Ecto neural progenitor cell (in vitro differentiated cells): ENCODE measurements at regions not wholly inside any gene's neighbourhood (a gene's known extent, or its start where the extent isn't known, plus 50 kb on each side); places are given as distances from the start of the nearest gene placed in this dataset.

Source experiments
- DNase-seq: peaks from one replicate; pipeline ENCODE4 v3.0.0-alpha.2; 2018; ENCODE audit warnings: low spot score

GRCh38 chr7:12783421-12784095, 96.1 kb downstream of the ARL4A start:
- no peak for DNase-seq

DNA sequence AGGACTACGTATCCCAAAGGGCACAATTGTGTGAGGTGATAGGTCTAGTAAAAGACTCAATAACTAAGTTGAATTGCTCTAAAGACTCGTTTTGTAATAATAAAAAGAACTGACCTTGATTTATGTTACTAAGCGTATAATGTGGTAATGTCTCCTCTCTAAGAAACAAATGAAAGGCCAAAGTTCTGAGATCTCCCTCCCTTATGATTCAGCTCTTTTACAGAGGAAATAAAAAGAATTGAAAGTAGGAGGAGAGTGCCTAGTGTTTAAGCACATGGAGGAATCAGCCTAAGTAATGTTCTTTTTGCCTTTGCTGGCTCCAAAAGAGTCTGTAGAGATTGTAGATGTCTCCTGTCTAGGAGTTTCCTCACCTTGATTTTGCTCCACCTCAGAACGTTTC, 98.0 kb downstream of the ARL4A start:
- DNase-seq, result no peak

GRCh38 chr7:12786494-12786893, 99.1 kb downstream of the ARL4A start:
- DNase-seq, result no peak

- no peak for DNase-seq
These were observed 100.7 kb downstream of the ARL4A start for GRCh38 chr7:12788171-12788570.

DNA sequence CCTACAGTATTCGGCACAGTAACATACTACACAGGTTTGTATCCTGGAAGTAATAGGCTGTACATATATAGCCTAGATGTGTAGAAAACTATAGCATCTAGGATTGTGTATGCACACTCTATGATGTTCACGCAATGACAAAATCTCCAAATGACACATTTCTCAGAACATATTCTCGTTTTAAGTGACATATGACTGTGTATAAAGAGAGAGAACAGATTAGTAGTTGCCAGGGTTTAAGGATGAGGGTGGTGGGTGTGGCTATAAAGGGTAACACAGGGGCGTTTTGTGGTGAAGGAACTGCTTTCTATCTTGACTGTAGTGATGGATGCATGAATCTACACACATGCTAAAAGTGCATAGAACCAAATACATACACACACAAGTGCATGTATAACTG, 101.2 kb downstream of the ARL4A start:
- no peak for DNase-seq

DNA sequence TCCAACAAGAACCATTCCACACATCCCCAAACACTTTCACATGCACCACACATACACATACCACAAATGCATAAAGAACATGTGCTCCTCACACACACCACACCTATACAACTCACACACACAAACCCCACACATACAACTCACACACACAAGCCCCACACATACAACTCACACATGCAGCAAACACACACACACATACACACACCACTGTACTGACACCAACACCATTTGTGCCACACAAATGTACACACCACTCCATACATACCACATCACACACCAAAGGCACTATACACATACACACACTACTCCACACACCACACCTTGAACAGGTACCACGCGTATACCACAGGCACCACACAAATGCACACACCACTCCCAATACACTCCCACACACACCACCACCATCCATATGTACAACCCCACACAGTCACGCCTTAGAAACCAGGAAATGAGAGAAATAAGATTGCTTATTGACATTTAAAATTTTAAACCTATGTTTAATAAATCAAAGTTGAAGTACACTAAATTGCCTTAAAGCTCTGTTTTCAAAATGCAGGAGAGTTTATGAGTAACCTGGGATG, 107.4 kb downstream of the ARL4A start:
- no peak for DNase-seq

GRCh38 chr7:12796397-12797127, 109.1 kb downstream of the ARL4A start:
- no peak for DNase-seq

DNA sequence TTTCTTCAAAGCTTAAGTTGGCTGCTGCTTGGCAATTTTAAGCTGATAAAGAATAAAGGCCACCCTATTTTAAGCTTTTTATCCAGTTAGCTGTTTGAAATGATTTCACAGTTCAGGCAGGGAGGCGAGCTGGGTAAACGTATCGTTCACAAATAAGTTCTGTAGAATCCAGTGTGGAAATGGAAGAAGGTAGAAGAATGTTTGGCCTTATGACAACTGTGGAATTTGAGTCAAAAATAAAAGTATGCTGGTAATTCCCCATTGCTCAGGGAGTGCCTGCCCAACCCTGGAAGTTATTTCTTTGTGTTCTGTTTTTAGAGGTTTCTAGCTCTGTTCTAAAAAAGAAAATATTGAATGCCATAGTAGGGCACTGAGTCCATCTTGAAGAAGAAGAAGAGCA, 113.1 kb downstream of the ARL4A start:
- DNase-seq, result no peak

DNA sequence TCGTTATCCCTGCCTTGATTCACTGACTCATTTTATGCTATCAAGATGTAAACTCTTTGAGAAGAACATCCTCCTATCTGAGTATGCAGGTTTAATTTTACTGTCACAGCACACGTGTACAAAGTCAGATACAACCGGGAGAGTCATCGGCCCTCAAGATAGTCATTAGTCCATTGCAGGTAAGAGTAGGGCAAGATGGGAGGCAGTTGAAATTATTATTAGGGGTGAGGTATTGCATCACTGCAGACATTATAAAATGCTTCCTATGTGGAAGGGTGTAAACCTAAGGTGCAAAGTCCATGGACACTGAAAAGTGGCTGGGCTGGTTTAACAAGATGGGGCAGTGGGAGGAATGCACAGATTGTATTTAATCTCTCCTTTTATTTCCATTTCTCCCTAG, 113.7 kb downstream of the ARL4A start:
- no peak for DNase-seq

- no peak for DNase-seq
These were observed 114.6 kb downstream of the ARL4A start for GRCh38 chr7:12802070-12802469.

GRCh38 chr7:12803542-12803941, 116.1 kb downstream of the ARL4A start:
- DNase-seq, result no peak

GRCh38 chr7:12805518-12805928, 118.1 kb downstream of the ARL4A start:
- DNase-seq, result no peak

- DNase-seq, result no peak
These were observed 118.5 kb downstream of the ARL4A start for GRCh38 chr7:12805957-12806356.

DNA sequence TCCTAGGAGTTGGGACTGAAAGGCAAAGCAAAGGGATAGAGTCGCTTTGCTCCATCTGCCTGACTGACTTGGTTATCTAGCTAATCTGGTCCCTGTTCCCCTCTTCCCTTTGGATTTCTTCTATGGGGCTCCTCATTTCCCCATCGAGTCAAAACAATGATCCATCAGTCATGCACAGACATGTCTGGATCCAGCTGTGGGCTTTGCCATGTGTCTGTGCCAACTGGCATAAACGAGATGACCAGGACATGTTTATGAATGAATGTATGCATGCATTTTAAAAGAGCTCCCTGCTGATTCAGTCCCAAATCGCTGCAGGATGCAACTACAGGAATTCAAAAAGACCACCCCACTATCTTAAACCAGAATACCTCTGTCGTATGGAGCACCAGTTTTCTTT, 122.0 kb downstream of the ARL4A start:
- DNase-seq, result no peak

GRCh38 chr7:12812111-12812510, 124.7 kb downstream of the ARL4A start:
- DNase-seq, result no peak

GRCh38 chr7:12814107-12814506, 126.7 kb downstream of the ARL4A start:
- no peak for DNase-seq

- no peak for DNase-seq
These were observed 127.4 kb downstream of the ARL4A start for GRCh38 chr7:12814828-12815227.

GRCh38 chr7:12815426-12815825, 128.0 kb downstream of the ARL4A start:
- DNase-seq, result no peak

DNA sequence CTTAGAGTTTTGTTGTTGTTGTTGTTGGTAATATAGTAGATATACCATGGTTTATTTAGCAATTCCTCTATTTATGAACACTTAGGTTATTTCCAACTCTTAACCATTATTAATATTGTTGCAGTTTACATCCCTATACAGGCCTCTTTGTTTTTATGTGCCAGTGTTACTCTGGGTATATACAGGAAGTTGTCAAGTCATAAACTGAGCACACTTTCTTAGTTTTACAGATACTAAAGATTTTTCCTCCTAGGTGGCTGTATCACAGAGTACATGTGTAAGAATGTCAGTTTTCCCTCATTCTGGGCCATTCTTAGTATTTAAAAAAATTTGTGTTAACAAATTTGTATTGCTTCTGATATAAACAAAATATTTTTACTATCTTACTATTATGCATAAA, 128.4 kb downstream of the ARL4A start:
- DNase-seq, result no peak

DNA sequence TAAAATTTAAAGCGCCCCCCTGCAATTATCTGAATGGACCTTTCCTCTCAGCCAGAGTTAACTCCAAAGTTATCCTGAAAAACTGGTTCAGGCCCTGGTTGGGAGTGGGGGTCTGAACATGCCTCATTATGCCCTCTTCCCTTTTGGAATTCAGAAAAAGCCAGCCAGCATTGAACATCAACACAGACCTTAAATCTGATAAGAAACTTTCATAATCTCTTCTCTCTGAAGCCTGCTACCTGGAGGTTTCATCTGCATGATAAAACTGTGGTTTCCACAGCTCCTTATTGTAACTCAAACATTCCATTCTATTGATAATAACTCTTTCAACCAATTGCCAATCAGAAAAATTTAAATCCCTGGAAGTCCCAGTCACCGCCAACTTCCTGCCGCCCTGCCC, 133.3 kb downstream of the ARL4A start:
- DNase-seq, result no peak

- no peak for DNase-seq
These were observed 134.3 kb downstream of the ARL4A start for GRCh38 chr7:12821746-12822145.

GRCh38 chr7:12826079-12826478, 138.6 kb downstream of the ARL4A start:
- DNase-seq, result no peak

DNA sequence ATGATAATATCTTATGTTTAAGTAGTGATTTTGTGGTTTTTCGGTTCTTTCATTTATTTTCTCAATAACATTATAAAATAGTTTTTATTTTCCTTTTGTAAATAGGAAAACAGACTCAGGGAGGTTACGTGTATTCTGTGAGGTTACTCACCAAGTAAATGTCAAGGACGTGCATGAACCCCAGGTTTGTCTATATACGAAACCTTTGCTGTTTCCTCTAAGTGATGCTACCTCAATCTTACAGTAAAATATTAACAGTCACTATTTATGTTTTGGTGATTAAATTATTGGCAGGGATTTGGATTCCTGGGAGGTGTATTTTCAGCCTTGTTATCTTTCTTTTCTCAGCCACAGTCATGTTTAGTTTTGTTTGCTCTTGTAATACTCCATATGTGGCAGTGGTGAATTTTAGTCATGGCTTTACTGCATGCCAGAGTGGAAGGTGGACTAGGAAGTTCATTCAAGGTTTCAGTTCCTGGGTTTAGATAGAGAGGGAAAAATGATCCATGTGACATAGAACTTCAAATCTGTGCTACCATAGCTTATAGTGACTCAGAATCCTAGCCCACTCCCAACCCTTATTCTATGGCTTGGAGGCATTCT, 139.9 kb downstream of the ARL4A start:
- DNase-seq, result no peak
